Activated B cell treated with CpG ODN at 0.5 μM for 24 hours (primary cell): ENCODE measurements at regions not wholly inside any gene's neighbourhood (a gene's known extent, or its start where the extent isn't known, plus 50 kb on each side); places are given as distances from the start of the nearest gene placed in this dataset.

ENCODE experiments used
- ATAC-seq: fragments of 200-7000 bp; cut with Tn5 transposase; one replicate; pipeline ENCODE4 v1.10.0; 2021; ENCODE audit warnings: low read depth, mild to moderate bottlenecking, moderate library complexity
- CTCF ChIA-PET: fragments of 350-600 bp; sonication (Branson Sonifier 250); formaldehyde crosslinking; loops from one replicate; lab custom pipeline; 2021; ENCODE audit warnings: antibody characterized with exemption; lab: Charles Lee
- POLR2A ChIA-PET: fragments of 350-600 bp; sonication (Branson Sonifier 250); formaldehyde crosslinking; loops from one replicate; lab custom pipeline; 2021; ENCODE audit warnings: antibody characterized with exemption; lab: Charles Lee
- DNase-seq: peaks from one replicate; pipeline ENCODE4 v3.0.0; 2022
- H3K27ac Mint-ChIP-seq: one replicate; pipeline ENCODE4 v1.8.0; 2020; ENCODE audit warnings: mixed read lengths
- H3K27me3 Mint-ChIP-seq: one replicate; pipeline ENCODE4 v1.8.0; 2021; ENCODE audit warnings: mixed read lengths
- H3K36me3 Mint-ChIP-seq: one replicate; pipeline ENCODE4 v1.8.0; 2021; ENCODE audit warnings: low read depth, mixed read lengths
- H3K4me1 Mint-ChIP-seq: one replicate; pipeline ENCODE4 v1.8.0; 2021; ENCODE audit warnings: mixed read lengths
- H3K4me3 Mint-ChIP-seq: one replicate; pipeline ENCODE4 v1.8.0; 2020; ENCODE audit warnings: mild to moderate bottlenecking, mixed read lengths
- H3K9me3 Mint-ChIP-seq: one replicate; pipeline ENCODE4 v1.8.0; 2020; ENCODE audit warnings: mixed read lengths
- CTCF ChIP-seq: fragments of 200-600 bp; IDR thresholded peaks from one replicate; pipeline ENCODE4 v1.8.0; 2022; ENCODE audit warnings: antibody characterized with exemption, mild to moderate bottlenecking
- intact Hi-C: fragments of 100-400 bp; cut with micrococcal nuclease; formaldehyde crosslinking; loops from one replicate; pipeline ENCODE4 v1.15.1; 2024

GRCh38 chr4:28426251-28426650, 1565.6 kb downstream of the STIM2 start:
- H3K27ac Mint-ChIP-seq, result no peak overlapping the region
- DNase-seq, result no peak
- no peak overlapping the region for H3K4me3 Mint-ChIP-seq
- POLR2A ChIA-PET, result no interaction called here
- no peaks in the 10 kb centered on the region for H3K27me3 Mint-ChIP-seq
- CTCF ChIA-PET, result no interaction called here
- TF ChIP-seq CTCF, result no peak
- no peak for ATAC-seq
- H3K36me3 Mint-ChIP-seq, result no peaks in the 10 kb centered on the region
- no peaks in the 10 kb centered on the region for H3K4me1 Mint-ChIP-seq
- peaks cover 2% of the 10 kb centered on the region for H3K9me3 Mint-ChIP-seq
- intact Hi-C loops, result no loop called here

GRCh38 chr4:28427306-28428085, 1566.9 kb downstream of the STIM2 start:
- Mint-ChIP-seq H3K27me3 (no peaks in the 10 kb centered on the region), H3K36me3 (no peaks in the 10 kb centered on the region), H3K4me1 (no peaks in the 10 kb centered on the region), H3K4me3 (no peak overlapping the region), H3K27ac (no peak overlapping the region), H3K9me3 (peaks cover 3% of the 10 kb centered on the region)
- POLR2A ChIA-PET, result no interaction called here
- ATAC-seq, result no peak
- no peak for DNase-seq
- no peak for TF ChIP-seq CTCF
- CTCF ChIA-PET, result no interaction called here
- intact Hi-C loops, result no loop called here

- intact Hi-C loops, result no loop called here
- ATAC-seq, result no peak
- DNase-seq, result no peak
- no peaks in the 10 kb centered on the region for H3K36me3 Mint-ChIP-seq
- H3K27ac Mint-ChIP-seq, result no peak overlapping the region
- ChIA-PET POLR2A (no interaction called here), CTCF (no interaction called here)
- no peaks in the 10 kb centered on the region for H3K4me1 Mint-ChIP-seq
- no peaks in the 10 kb centered on the region for H3K27me3 Mint-ChIP-seq
- TF ChIP-seq CTCF, result no peak
- H3K9me3 Mint-ChIP-seq, result peaks cover 3% of the 10 kb centered on the region
- H3K4me3 Mint-ChIP-seq, result no peak overlapping the region
Measured at GRCh38 chr4:28432348-28433025, 1571.8 kb downstream of the STIM2 start.

GRCh38 chr4:28435314-28435713, 1574.7 kb downstream of the STIM2 start:
- no peaks in the 10 kb centered on the region for H3K4me1 Mint-ChIP-seq

More at GRCh38 chr4:28435314-28435713, 1574.7 kb downstream of the STIM2 start:
- CTCF ChIA-PET, result no interaction called here
- no peak overlapping the region for H3K27ac Mint-ChIP-seq
- peaks cover 3% of the 10 kb centered on the region for H3K9me3 Mint-ChIP-seq
- DNase-seq, result no peak
- H3K36me3 Mint-ChIP-seq, result no peaks in the 10 kb centered on the region
- ATAC-seq, result no peak
- TF ChIP-seq CTCF, result no peak
- no peak overlapping the region for H3K4me3 Mint-ChIP-seq
- POLR2A ChIA-PET, result no interaction called here
- intact Hi-C loops, result no loop called here
- H3K27me3 Mint-ChIP-seq, result no peaks in the 10 kb centered on the region
